ENCODE measurements at regions not wholly inside any gene's neighbourhood (a gene's known extent, or its start where the extent isn't known, plus 50 kb on each side); places are given as distances from the start of the nearest gene placed in this dataset.

DNA sequence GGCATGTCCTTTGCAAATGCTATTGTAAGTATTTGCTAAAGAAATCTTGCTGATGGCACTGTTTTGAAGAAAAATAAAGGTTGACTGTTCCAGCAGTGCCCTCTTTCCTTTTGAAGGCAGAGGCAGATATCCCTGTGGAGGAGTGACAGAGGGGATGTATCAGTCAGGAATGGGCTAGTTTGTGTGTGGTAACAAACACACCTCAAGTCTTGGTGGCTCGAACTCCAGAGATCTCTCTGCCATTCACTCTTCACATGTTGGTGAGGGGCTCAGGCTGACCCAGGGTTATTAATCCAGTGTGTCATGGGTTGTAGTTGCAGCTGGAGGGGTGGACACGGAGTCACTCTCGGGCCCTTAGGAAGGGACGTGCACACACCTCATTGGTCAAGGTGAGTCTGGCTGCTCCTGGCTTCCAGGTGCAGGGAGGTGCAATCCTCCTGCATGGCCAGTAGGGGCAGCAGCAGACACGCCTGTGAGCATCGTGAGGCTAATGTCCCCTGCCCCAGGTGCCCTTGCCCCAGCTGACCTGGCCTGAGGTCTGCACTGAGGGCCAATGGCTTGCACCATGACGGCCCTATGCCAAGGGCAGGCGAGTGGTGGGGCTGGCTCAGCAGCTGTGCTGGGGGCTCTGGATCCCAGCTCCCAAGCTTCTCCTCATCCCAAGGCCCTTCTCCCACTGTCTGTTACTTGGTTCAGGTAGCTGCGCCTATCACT, 146.5 kb downstream of the ASB1 start:
- no peak overlapping the region for H2AFZ ChIP-seq (ENCODE audit: low read length)
- H3K36me3 ChIP-seq (replicated peaks; ENCODE audit: insufficient read depth, low read length), result no peaks in the 10 kb centered on the region
- no peaks in the 10 kb centered on the region for H3K9me3 ChIP-seq (replicated peaks; ENCODE audit: insufficient read depth, low read length)
- H4K20me1 ChIP-seq (ENCODE audit: insufficient read depth, low read length), result no peaks in the 10 kb centered on the region
- no peak overlapping the region for H3K9ac ChIP-seq (ENCODE audit: low read length)
- no peak overlapping the region for H3K27ac ChIP-seq (ENCODE audit: low read length)
- H3K27me3 ChIP-seq (replicated peaks; ENCODE audit: insufficient read depth, low read length), result peaks cover 51% of the 10 kb centered on the region
- H3K9me2 ChIP-seq (replicated peaks; ENCODE audit: insufficient read depth, low read length), result no peaks in the 10 kb centered on the region
- no peaks in the 10 kb centered on the region for H3K79me2 ChIP-seq (ENCODE audit: low read length)
- DNase-seq, result peak; percentile 25
- H3K4me2 ChIP-seq (ENCODE audit: low read depth, low read length), result no peak overlapping the region
- no peaks in the 10 kb centered on the region for H3F3A ChIP-seq (ENCODE audit: insufficient read depth, low read length)
- H3K4me1 ChIP-seq (ENCODE audit: low read length), result no peaks in the 10 kb centered on the region
- no peak overlapping the region for H3K4me3 ChIP-seq (ENCODE audit: low read length)
- TF ChIP-seq, protein P1, sequence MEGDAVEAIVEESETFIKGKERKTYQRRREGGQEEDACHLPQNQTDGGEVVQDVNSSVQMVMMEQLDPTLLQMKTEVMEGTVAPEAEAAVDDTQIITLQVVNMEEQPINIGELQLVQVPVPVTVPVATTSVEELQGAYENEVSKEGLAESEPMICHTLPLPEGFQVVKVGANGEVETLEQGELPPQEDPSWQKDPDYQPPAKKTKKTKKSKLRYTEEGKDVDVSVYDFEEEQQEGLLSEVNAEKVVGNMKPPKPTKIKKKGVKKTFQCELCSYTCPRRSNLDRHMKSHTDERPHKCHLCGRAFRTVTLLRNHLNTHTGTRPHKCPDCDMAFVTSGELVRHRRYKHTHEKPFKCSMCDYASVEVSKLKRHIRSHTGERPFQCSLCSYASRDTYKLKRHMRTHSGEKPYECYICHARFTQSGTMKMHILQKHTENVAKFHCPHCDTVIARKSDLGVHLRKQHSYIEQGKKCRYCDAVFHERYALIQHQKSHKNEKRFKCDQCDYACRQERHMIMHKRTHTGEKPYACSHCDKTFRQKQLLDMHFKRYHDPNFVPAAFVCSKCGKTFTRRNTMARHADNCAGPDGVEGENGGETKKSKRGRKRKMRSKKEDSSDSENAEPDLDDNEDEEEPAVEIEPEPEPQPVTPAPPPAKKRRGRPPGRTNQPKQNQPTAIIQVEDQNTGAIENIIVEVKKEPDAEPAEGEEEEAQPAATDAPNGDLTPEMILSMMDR (IDR thresholded peaks at IDR 0.05; ENCODE audit: low read length), result peak; percentile 57
- TF ChIP-seq EZH2phosphoT487 (IDR thresholded peaks at IDR 0.05; ENCODE audit: low read length), result no peak
- no peak for TF ChIP-seq EZH2 (optimal IDR thresholded peaks at IDR 0.05; ENCODE audit: low read depth, low read length)

DNA sequence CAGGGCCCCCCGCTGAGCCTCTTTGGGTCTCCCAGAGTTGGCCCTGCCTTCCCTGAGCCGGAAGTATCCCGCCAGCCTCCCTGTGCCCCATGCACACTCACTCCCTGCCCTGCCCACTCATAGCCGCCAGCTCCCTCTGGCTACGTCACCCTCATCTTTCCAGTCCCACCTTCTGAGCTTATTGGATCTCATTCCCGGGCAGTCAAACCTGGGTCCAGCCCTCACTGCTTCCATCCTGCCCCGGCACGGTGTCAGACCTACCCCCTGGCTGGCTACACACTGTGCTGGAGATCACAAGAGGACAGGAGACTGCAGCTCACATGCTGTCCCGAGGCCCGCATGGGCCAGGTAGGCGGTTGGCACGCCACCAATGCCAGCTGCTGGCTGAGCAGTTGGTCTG, 147.2 kb downstream of the ASB1 start:
- Histone ChIP-seq H3K4me3 (ENCODE audit: low read length) (no peak overlapping the region), H3K9me2 (replicated peaks; ENCODE audit: insufficient read depth, low read length) (no peaks in the 10 kb centered on the region), H4K20me1 (ENCODE audit: insufficient read depth, low read length) (no peaks in the 10 kb centered on the region), H3F3A (ENCODE audit: insufficient read depth, low read length) (no peaks in the 10 kb centered on the region), H3K36me3 (replicated peaks; ENCODE audit: insufficient read depth, low read length) (no peaks in the 10 kb centered on the region), H3K27ac (ENCODE audit: low read length) (no peak overlapping the region), H3K9ac (ENCODE audit: low read length) (no peak overlapping the region), H3K4me1 (ENCODE audit: low read length) (no peaks in the 10 kb centered on the region), H3K9me3 (replicated peaks; ENCODE audit: insufficient read depth, low read length) (no peaks in the 10 kb centered on the region), H3K4me2 (ENCODE audit: low read depth, low read length) (no peak overlapping the region), H3K79me2 (ENCODE audit: low read length) (no peaks in the 10 kb centered on the region), H3K27me3 (replicated peaks; ENCODE audit: insufficient read depth, low read length) (peaks cover 45% of the 10 kb centered on the region), H2AFZ (ENCODE audit: low read length) (no peak overlapping the region)
- no peak for DNase-seq
- TF ChIP-seq EZH2phosphoT487 (IDR thresholded peaks at IDR 0.05; ENCODE audit: low read length), result no peak
- TF ChIP-seq, protein P1 (IDR thresholded peaks at IDR 0.05; ENCODE audit: low read length), result no peak
- TF ChIP-seq EZH2 (optimal IDR thresholded peaks at IDR 0.05; ENCODE audit: low read depth, low read length), result no peak

DNA sequence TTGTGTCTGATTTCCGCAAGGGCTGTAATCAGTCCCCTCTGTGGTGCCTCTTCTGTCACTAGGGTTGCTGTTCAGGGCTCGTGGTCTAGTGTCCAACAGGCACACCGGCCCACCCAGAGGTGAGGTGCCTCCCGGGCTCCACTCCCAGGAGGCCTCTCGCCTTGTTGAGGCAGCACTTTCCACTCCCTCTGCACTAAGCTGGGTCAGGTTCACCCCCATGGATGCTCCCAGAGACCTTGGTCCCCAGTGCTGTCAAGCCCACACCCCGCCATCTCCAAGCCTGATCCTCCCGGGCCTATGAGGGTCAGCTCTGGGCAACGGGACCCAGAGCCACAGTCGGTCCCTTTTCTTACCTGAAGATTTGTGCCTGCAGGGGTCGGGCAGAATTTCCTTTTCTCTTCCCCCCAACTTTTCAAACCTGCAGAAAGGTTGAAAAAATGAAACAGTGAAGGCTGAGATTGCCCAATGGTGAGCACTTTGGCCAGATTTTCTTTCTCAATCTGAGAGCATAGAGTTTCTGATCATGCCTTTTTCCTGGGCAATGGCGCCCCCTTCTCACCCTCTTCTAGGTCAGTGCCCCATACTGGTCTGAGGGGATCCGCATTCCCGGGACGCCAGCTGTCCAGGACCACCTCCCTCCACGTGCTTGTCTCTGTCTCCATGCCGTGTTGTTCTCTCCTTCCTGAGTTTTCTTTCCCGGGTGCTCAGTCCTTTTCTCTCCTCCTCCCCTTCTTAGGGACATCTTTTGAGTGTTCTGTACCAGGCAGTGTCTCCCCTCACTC, 148.0 kb downstream of the ASB1 start:
- H4K20me1 ChIP-seq (ENCODE audit: insufficient read depth, low read length), result no peaks in the 10 kb centered on the region
- peaks cover 38% of the 10 kb centered on the region for H3K27me3 ChIP-seq (replicated peaks; ENCODE audit: insufficient read depth, low read length)
- H3K27ac ChIP-seq (ENCODE audit: low read length), result no peak overlapping the region
- H3K9ac ChIP-seq (ENCODE audit: low read length), result no peak overlapping the region
- H3K79me2 ChIP-seq (ENCODE audit: low read length), result no peaks in the 10 kb centered on the region
- no peak overlapping the region for H3K4me2 ChIP-seq (ENCODE audit: low read depth, low read length)
- DNase-seq, result no peak
- no peaks in the 10 kb centered on the region for H3K36me3 ChIP-seq (replicated peaks; ENCODE audit: insufficient read depth, low read length)
- H3K4me3 ChIP-seq (ENCODE audit: low read length), result no peak overlapping the region
- no peaks in the 10 kb centered on the region for H3K9me3 ChIP-seq (replicated peaks; ENCODE audit: insufficient read depth, low read length)
- H3K4me1 ChIP-seq (ENCODE audit: low read length), result no peaks in the 10 kb centered on the region
- no peak overlapping the region for H2AFZ ChIP-seq (ENCODE audit: low read length)
- H3F3A ChIP-seq (ENCODE audit: insufficient read depth, low read length), result no peaks in the 10 kb centered on the region
- no peaks in the 10 kb centered on the region for H3K9me2 ChIP-seq (replicated peaks; ENCODE audit: insufficient read depth, low read length)
- TF ChIP-seq EZH2phosphoT487 (IDR thresholded peaks at IDR 0.05; ENCODE audit: low read length), result no peak
- no peak for TF ChIP-seq EZH2 (optimal IDR thresholded peaks at IDR 0.05; ENCODE audit: low read depth, low read length)
- TF ChIP-seq, protein P1 (IDR thresholded peaks at IDR 0.05; ENCODE audit: low read length), result no peak
